HG02973 (cell line): ENCODE measurements at regions not wholly inside any gene's neighbourhood (a gene's known extent, or its start where the extent isn't known, plus 50 kb on each side); places are given as distances from the start of the nearest gene placed in this dataset.

Experiments
- ATAC-seq: cut with Tn5 transposase; IDR thresholded peaks from one replicate; pipeline ENCODE4 v1.9.1; 2021; ENCODE audit warnings: moderate library complexity; ENCODE audit not compliant: unreplicated experiment

GRCh38 chr2:129740504-129740903 lies 239.0 kb upstream of the RAB6C start:
- ATAC-seq: no peak

- ATAC-seq: no peak
These were observed 238.3 kb upstream of the RAB6C start for GRCh38 chr2:129741165-129741564.

- no peak for ATAC-seq
These were observed 237.8 kb upstream of the RAB6C start for GRCh38 chr2:129741623-129742022.

GRCh38 chr2:129742415-129743180 lies 236.9 kb upstream of the RAB6C start:
- no peak for ATAC-seq

- ATAC-seq: no peak
These were observed 235.3 kb upstream of the RAB6C start for GRCh38 chr2:129744141-129744540.

GRCh38 chr2:129744649-129745048 lies 234.8 kb upstream of the RAB6C start:
- ATAC-seq: no peak

GRCh38 chr2:129747500-129748125 lies 231.9 kb upstream of the RAB6C start:
- no peak for ATAC-seq

- ATAC-seq: no peak
These were observed 231.2 kb upstream of the RAB6C start for GRCh38 chr2:129748250-129748649.

GRCh38 chr2:129748653-129749052 lies 230.8 kb upstream of the RAB6C start:
- no peak for ATAC-seq

- ATAC-seq: peak; percentile 74
These were observed 228.1 kb upstream of the RAB6C start for GRCh38 chr2:129751409-129751808.

GRCh38 chr2:129752176-129752575 lies 227.3 kb upstream of the RAB6C start:
- ATAC-seq: no peak

GRCh38 chr2:129752686-129753085 lies 226.8 kb upstream of the RAB6C start:
- no peak for ATAC-seq

GRCh38 chr2:129753261-129753660 lies 226.2 kb upstream of the RAB6C start:
- no peak for ATAC-seq

- no peak for ATAC-seq
These were observed 225.0 kb upstream of the RAB6C start for GRCh38 chr2:129754421-129754820.

- no peak for ATAC-seq
These were observed 224.6 kb upstream of the RAB6C start for GRCh38 chr2:129754831-129755230.

- ATAC-seq: no peak
These were observed 223.7 kb upstream of the RAB6C start for GRCh38 chr2:129755786-129756185.

- no peak for ATAC-seq
These were observed 223.2 kb upstream of the RAB6C start for GRCh38 chr2:129756276-129756675.

GRCh38 chr2:129757366-129757914 lies 222.0 kb upstream of the RAB6C start:
- ATAC-seq: no peak

- no peak for ATAC-seq
These were observed 221.3 kb upstream of the RAB6C start for GRCh38 chr2:129757915-129758783.

GRCh38 chr2:129758784-129759471 lies 220.5 kb upstream of the RAB6C start:
- no peak for ATAC-seq
